SK-N-SH (cell line): ENCODE measurements at regions not wholly inside any gene's neighbourhood (a gene's known extent, or its start where the extent isn't known, plus 50 kb on each side); places are given as distances from the start of the nearest gene placed in this dataset.

Experiments used
- CTCF ChIP-seq: fragments of 200-600 bp; sonication (generic); IDR thresholded peaks from 2 replicates; pipeline ENCODE4 v1.6.1; 2017; ENCODE audit warnings: antibody characterized with exemption, mild to moderate bottlenecking, moderate library complexity
- EZH2phosphoT487 ChIP-seq: fragments of 200-600 bp; sonication (generic); IDR thresholded peaks from 2 replicates; pipeline ENCODE4 v1.6.1; 2017; ENCODE audit warnings: low read depth, mixed run types, mild to moderate bottlenecking, antibody characterized with exemption, moderate library complexity, borderline replicate concordance
- FOXM1 ChIP-seq: IDR thresholded peaks from 2 replicates; pipeline ENCODE4 v1.4.0; 2012; ENCODE audit warnings: low read depth, mild to moderate bottlenecking
- GABPA ChIP-seq: IDR thresholded peaks from 2 replicates; pipeline ENCODE4 v1.4.0; 2012; ENCODE audit warnings: low read depth, mild to moderate bottlenecking
- GATA2 ChIP-seq: sonication (generic); formaldehyde crosslinking; IDR thresholded peaks from 2 replicates; pipeline ENCODE4 v1.5.0; 2020; ENCODE audit warnings: mild to moderate bottlenecking, missing genetic modification reagents
- POLR2AphosphoS5 ChIP-seq: IDR thresholded peaks from 2 replicates; pipeline ENCODE4 v1.6.1; 2012; ENCODE audit warnings: low read depth, low read length
- RAD21 ChIP-seq: IDR thresholded peaks from 2 replicates; pipeline ENCODE4 v1.6.1; 2012; ENCODE audit warnings: mild to moderate bottlenecking, low read length
- RFX5 ChIP-seq: IDR thresholded peaks from 2 replicates; pipeline ENCODE4 v1.6.1; 2012; ENCODE audit warnings: mild to moderate bottlenecking, improper control_type of control experiment, low read length
- USF2 ChIP-seq: fragments of 150-350 bp; IDR thresholded peaks from 2 replicates; pipeline ENCODE4 v1.6.1; 2017; ENCODE audit warnings: antibody characterized with exemption, low read length, low read depth, borderline replicate concordance
- YY1 ChIP-seq: IDR thresholded peaks from 2 replicates; pipeline ENCODE4 v1.4.0; 2012; ENCODE audit warnings: low read depth, mild to moderate bottlenecking
- ZBTB33 ChIP-seq: IDR thresholded peaks from 2 replicates; pipeline ENCODE4 v1.4.0; 2012; ENCODE audit warnings: low read depth, borderline replicate concordance
- TF ChIP-seq, protein P1 (sequence below): IDR thresholded peaks from 2 replicates; pipeline ENCODE4 v1.4.0; 2012; ENCODE audit warnings: low read depth

- TF ChIP-seq CTCF (no peak), RFX5 (no peak), POLR2AphosphoS5 (no peak), FOXM1 (no peak), RAD21 (no peak), GATA2 (CRISPR knock-in tag) (no peak), USF2 (no peak), ZBTB33 (no peak), YY1 (no peak), GABPA (no peak), EZH2phosphoT487 (no peak)
- TF ChIP-seq, protein P1, sequence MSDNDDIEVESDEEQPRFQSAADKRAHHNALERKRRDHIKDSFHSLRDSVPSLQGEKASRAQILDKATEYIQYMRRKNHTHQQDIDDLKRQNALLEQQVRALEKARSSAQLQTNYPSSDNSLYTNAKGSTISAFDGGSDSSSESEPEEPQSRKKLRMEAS, result no peak
Measured at GRCh38 chr9:85430659-85431338, 311.0 kb downstream of the AGTPBP1 start.
